Left lung (tissue), 4 donors: ENCODE measurements at regions not wholly inside any gene's neighbourhood (a gene's known extent, or its start where the extent isn't known, plus 50 kb on each side); places are given as distances from the start of the nearest gene placed in this dataset.
A peak's percentile ranks its signal among the peaks of the same experiment; 100 is the strongest.

Experiments used
- ATAC-seq: fragments of 200-7000 bp; cut with Tn5 transposase; one replicate; pipeline ENCODE4 v1.9.1; 2020; ENCODE audit warnings: moderate library complexity
- DNase-seq, 4 donors: peaks; one replicate each; pipeline ENCODE4 v3.0.0-alpha.2; 2013 to 2020
- H3K27ac ChIP-seq, 2 donors: fragments of 200-600 bp; sonication (generic) in 1 of 2; one replicate each; pipeline versions ENCODE4 v1.5.0 to v1.8.0; 2020 to 2021
- H3K27me3 ChIP-seq, 2 donors: fragments of 200-600 bp; sonication (generic) in 1 of 2; one replicate each; pipeline versions ENCODE4 v1.5.0 to v1.8.0; 2020 to 2021
- H3K36me3 ChIP-seq, 2 donors: fragments of 200-600 bp; sonication (generic) in 1 of 2; one replicate each; pipeline versions ENCODE4 v1.5.0 to v1.8.0; 2020 to 2021
- H3K4me1 ChIP-seq, 2 donors: fragments of 200-600 bp; one replicate each; pipeline ENCODE4 v1.8.0; 2021
- H3K4me3 ChIP-seq, 2 donors: fragments of 200-600 bp; sonication (generic) in 1 of 2; one replicate each; pipeline versions ENCODE4 v1.5.0 to v1.8.0; 2020 to 2021; ENCODE audit warnings: mild to moderate bottlenecking in 1 of 2
- H3K9me3 ChIP-seq, 2 donors: fragments of 200-600 bp; sonication (generic) in 1 of 2; one replicate each; pipeline versions ENCODE4 v1.5.0 to v1.8.0; 2020 to 2021
- intact Hi-C, 2 donors: fragments of 100-400 bp; cut with DNase I; formaldehyde crosslinking; loops; one replicate each; pipeline versions ENCODE4 v1.11.2 to v1.14.2; 2022
- TF ChIP-seq, protein P1 (sequence below), 2 donors: fragments of 200-600 bp; sonication (generic) in 1 of 2; IDR thresholded peaks; one replicate each; pipeline versions ENCODE4 v1.5.0 to v1.8.0; 2021; ENCODE audit warnings: antibody characterized with exemption in 2 of 2
- donor health status: DM: no; HTN: yes; CAD: no.
- donor health status: DM: no; HTN: no; CAD: no.

DNA sequence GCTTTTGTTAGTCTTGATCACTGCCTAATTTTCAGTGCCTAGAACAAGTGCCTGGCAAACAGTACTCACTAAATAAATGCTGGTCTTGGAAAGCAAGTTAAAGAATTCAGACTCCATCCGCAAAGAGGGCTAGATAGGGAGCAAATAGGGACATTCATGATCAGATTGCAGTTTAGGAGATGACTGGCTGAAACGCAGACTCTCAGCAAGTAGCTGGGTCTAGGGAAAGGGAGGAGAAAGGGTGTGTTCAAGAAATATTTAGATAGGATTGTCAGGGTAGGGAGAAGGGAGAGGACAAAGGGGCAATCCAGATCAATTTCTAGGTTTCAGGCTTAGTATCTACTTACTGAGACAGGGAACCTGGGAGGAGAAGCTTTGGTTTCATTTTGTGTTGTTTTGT, 108.4 kb downstream of the ESM1 start:
- Histone ChIP-seq H3K4me1 (peaks cover 4 to 5% of the 10 kb centered on the region in 2 donors), H3K27me3 (peaks cover 0 to 5% of the 10 kb centered on the region in 2 donors), H3K27ac (no peak overlapping the region), H3K9me3 (no peaks in the 10 kb centered on the region), H3K4me3 (no peak overlapping the region), H3K36me3 (no peaks in the 10 kb centered on the region)
- intact Hi-C loops: no loop called here
- TF ChIP-seq, protein P1, sequence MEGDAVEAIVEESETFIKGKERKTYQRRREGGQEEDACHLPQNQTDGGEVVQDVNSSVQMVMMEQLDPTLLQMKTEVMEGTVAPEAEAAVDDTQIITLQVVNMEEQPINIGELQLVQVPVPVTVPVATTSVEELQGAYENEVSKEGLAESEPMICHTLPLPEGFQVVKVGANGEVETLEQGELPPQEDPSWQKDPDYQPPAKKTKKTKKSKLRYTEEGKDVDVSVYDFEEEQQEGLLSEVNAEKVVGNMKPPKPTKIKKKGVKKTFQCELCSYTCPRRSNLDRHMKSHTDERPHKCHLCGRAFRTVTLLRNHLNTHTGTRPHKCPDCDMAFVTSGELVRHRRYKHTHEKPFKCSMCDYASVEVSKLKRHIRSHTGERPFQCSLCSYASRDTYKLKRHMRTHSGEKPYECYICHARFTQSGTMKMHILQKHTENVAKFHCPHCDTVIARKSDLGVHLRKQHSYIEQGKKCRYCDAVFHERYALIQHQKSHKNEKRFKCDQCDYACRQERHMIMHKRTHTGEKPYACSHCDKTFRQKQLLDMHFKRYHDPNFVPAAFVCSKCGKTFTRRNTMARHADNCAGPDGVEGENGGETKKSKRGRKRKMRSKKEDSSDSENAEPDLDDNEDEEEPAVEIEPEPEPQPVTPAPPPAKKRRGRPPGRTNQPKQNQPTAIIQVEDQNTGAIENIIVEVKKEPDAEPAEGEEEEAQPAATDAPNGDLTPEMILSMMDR (IDR thresholded peaks at IDR 0.05): no peak
- DNase-seq (no peak), ATAC-seq (no peak)

DNA sequence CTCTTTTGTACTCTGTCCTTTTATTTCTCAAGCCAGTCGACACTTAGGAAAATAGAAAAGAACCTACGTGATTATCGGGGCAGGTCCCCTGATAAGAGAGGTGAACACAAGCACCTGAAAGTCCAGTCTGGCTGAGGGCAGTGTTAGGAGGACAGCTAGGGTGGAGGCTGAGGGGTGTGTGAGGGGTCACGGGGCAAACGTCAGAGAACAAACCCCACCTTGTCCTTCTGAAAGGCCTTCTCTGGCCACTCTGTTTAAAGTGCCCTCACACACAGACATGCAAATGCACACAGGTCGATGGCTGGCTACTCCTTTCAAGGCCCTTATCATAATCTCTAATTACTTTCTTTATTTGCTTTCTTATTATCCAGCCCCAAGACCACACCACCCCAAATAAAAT, 108.8 kb downstream of the ESM1 start:
- H3K9me3 ChIP-seq: no peaks in the 10 kb centered on the region
- no peak overlapping the region for H3K27ac ChIP-seq
- H3K36me3 ChIP-seq: no peaks in the 10 kb centered on the region
- intact Hi-C loops: no loop called here
- peaks cover 4 to 5% of the 10 kb centered on the region in 2 donors for H3K4me1 ChIP-seq
- peak; percentile 22 for ATAC-seq
- no peak for DNase-seq
- peaks cover 0 to under 1% of the 10 kb centered on the region in 2 donors for H3K27me3 ChIP-seq
- H3K4me3 ChIP-seq: no peak overlapping the region
- TF ChIP-seq, protein P1 (IDR thresholded peaks at IDR 0.05): no peak

DNA sequence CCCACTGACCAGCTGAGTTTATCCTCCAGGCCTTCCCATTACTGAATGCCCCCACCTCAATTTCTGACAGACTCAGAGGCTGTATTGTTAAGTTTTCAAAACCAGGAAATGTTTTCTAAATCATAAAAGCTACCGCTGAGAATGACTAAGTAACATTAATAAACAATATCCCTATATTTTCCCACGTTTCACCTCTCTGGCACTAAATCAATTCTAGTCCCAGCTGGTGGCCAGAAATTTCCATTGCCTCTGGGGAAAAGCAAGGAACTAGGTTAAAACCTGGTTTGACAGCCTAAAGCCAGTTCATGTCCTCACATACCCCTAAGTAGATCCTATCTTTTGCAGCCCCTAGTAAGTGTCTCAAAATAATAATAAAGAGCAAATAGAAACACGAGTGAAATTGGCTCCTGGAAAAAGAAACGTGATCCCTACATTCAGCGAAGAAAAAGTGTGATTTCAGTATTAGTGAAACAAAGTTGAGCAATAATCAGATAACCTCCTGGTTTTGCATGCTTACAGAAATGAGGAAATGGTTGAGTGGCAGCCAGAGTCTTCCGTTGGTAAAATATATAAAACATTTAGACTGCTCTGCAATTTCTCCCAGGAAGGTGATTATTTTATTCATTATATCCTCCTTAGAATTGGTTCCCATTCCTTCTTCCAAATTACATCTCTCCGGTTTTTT, 110.9 kb downstream of the ESM1 start:
- Histone ChIP-seq H3K27ac (no peak overlapping the region), H3K9me3 (no peaks in the 10 kb centered on the region), H3K27me3 (no peaks in the 10 kb centered on the region), H3K4me3 (no peak overlapping the region), H3K36me3 (no peaks in the 10 kb centered on the region), H3K4me1 (peaks cover 4 to 5% of the 10 kb centered on the region in 2 donors)
- peak in 1 of 4 donors; percentile 35 for DNase-seq
- peak; percentile 22 for ATAC-seq
- TF ChIP-seq, protein P1 (IDR thresholded peaks at IDR 0.05): no peak
- intact Hi-C loops: no loop called here

GRCh38 chr5:54873691-54874090, 111.7 kb downstream of the ESM1 start:
- Histone ChIP-seq H3K27ac (no peak overlapping the region), H3K4me1 (peaks cover 4 to 5% of the 10 kb centered on the region in 2 donors), H3K36me3 (no peaks in the 10 kb centered on the region), H3K4me3 (no peak overlapping the region), H3K27me3 (no peaks in the 10 kb centered on the region), H3K9me3 (no peaks in the 10 kb centered on the region)
- TF ChIP-seq, protein P1 (IDR thresholded peaks at IDR 0.05): no peak
- DNase-seq (no peak), ATAC-seq (no peak)
- intact Hi-C loops: no loop called here

- intact Hi-C loops: no loop called here
- Histone ChIP-seq H3K9me3 (no peaks in the 10 kb centered on the region), H3K27ac (no peak overlapping the region), H3K4me3 (no peak overlapping the region), H3K27me3 (no peaks in the 10 kb centered on the region), H3K36me3 (no peaks in the 10 kb centered on the region), H3K4me1 (peaks cover 4 to 5% of the 10 kb centered on the region in 2 donors)
- DNase-seq: no peak
- ATAC-seq: no peak
- TF ChIP-seq, protein P1 (IDR thresholded peaks at IDR 0.05): no peak
Observed at GRCh38 chr5:54872810-54873209, 112.6 kb downstream of the ESM1 start.
